ENCODE measurements at regions not wholly inside any gene's neighbourhood (a gene's known extent, or its start where the extent isn't known, plus 50 kb on each side); places are given as distances from the start of the nearest gene placed in this dataset.

DNA sequence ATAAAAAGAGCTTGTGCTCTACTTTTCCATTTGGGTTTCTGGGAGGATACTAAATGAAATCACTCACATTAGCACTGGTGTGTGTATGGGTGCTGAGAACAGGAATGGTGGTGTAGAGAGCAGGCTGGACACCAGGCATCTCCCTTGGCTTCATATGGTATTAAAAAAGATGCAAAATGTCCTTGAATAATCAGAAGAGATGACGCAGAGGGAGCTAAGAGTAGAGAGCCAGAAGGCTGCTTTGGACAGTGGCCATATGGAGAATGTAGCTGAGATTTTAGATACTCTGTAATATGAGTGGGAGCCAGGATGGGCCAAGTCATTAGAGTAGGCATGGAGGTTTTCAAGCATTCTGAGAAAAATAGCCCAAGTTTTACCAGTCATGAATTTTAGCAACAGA is 112.3 kb upstream of the ZRANB2 start:
- H3K27me3 ChIP-seq = no peaks in the 10 kb centered on the region
- intact Hi-C loops (cut with DNase I) = no loop called here
- peaks cover 0 to 5% (median 0%) of the 10 kb centered on the region in 4 donors for H3K4me1 ChIP-seq
- no peak overlapping the region for H3K27ac ChIP-seq
- no peak overlapping the region for H3K4me3 ChIP-seq
- no peaks in the 10 kb centered on the region for H3K36me3 ChIP-seq
- TF ChIP-seq EP300 (IDR thresholded peaks at IDR 0.05) (no peak), POLR2AphosphoS5 (IDR thresholded peaks at IDR 0.05) (no peak), POLR2A (IDR thresholded peaks at IDR 0.05) (no peak)
- TF ChIP-seq, protein P1, sequence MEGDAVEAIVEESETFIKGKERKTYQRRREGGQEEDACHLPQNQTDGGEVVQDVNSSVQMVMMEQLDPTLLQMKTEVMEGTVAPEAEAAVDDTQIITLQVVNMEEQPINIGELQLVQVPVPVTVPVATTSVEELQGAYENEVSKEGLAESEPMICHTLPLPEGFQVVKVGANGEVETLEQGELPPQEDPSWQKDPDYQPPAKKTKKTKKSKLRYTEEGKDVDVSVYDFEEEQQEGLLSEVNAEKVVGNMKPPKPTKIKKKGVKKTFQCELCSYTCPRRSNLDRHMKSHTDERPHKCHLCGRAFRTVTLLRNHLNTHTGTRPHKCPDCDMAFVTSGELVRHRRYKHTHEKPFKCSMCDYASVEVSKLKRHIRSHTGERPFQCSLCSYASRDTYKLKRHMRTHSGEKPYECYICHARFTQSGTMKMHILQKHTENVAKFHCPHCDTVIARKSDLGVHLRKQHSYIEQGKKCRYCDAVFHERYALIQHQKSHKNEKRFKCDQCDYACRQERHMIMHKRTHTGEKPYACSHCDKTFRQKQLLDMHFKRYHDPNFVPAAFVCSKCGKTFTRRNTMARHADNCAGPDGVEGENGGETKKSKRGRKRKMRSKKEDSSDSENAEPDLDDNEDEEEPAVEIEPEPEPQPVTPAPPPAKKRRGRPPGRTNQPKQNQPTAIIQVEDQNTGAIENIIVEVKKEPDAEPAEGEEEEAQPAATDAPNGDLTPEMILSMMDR (IDR thresholded peaks at IDR 0.05) = no peak
- DNase-seq = no peak
- 83 to 91% methylated on average over 1 of the region's 1 CpG for WGBS, 2 donors
- peaks cover 0 to 2% (median 0%) of the 10 kb centered on the region in 4 donors for H3K9me3 ChIP-seq

DNA sequence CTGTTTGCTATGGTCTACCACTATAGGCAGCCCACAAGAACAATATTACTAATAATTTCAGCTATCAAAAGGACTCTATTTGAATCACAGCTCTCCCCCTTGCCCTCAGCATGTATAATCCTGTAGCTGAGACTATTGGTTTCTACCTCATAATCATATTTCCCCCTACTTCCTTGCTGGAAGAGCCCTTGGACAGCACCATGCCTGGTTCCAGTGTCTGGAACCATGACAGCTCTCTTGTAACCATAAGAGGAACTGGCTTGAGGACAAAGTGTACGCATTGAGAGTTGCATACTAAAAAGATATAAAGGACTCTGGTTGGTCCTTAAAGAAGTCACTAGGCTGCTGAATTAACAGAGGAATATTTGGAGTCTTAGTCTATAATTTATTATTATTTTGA is 110.7 kb upstream of the ZRANB2 start:
- 95 to 96% methylated on average over 1 of the region's 1 CpG for WGBS, 2 donors
- intact Hi-C loops (cut with DNase I) = no loop called here
- Histone ChIP-seq H3K4me3 (no peak overlapping the region), H3K27me3 (no peaks in the 10 kb centered on the region), H3K4me1 (peaks cover 0 to 5% (median 0%) of the 10 kb centered on the region in 4 donors), H3K27ac (no peak overlapping the region), H3K9me3 (peaks cover 0 to 2% (median 0%) of the 10 kb centered on the region in 4 donors), H3K36me3 (no peaks in the 10 kb centered on the region)
- DNase-seq = no peak
- TF ChIP-seq EP300 (IDR thresholded peaks at IDR 0.05) (no peak), POLR2AphosphoS5 (IDR thresholded peaks at IDR 0.05) (no peak), POLR2A (IDR thresholded peaks at IDR 0.05) (no peak)
- TF ChIP-seq, protein P1 (IDR thresholded peaks at IDR 0.05) = no peak

DNA sequence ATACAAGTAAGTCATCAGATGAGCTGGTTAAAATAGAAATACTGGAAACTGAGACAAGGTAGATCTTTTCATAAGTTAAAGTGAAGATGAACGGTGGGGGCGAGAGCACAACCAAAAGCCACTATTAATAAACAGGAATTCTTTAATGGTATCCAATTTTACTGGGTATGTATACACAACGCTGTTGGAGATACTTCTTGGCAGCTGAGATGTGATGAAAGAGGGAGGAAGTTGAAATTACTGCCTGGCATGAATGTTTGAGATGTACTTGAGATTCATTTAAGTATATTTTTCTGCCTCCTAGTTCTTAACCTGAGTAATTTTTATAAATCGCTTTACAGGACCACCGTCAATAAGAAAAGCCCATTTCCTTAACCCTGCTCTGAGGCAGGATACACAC is 110.0 kb upstream of the ZRANB2 start:
- H3K4me1 ChIP-seq = peaks cover 0 to 5% (median 0%) of the 10 kb centered on the region in 4 donors
- WGBS, 2 donors = 88 to 95% methylated on average over 5 of the region's 5 CpGs

DNA sequence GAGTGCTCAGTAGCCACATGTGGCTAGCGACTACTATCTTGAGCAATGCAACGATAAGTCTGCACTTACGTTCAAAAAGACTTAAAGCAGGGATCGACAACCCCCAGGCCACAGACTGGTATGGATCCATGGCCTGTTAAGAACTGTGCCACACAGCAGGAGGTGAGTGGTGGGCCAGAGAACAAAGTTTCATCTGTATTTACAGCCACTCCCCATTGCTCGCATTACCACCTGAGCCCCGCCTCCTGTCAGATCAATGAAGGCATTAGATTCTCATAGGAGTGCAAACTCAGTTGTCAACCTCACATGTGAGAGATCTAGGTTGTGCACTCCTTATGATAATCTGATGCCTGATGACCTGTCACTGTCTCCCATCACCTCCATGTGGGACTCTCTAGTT is 103.6 kb upstream of the ZRANB2 start:
- no peaks in the 10 kb centered on the region for H3K36me3 ChIP-seq
- WGBS, 2 donors = 96% methylated on average over 6 of the region's 6 CpGs
- TF ChIP-seq POLR2AphosphoS5 (IDR thresholded peaks at IDR 0.05) (no peak), POLR2A (IDR thresholded peaks at IDR 0.05) (no peak), EP300 (IDR thresholded peaks at IDR 0.05) (no peak)
- TF ChIP-seq, protein P1 (IDR thresholded peaks at IDR 0.05) = no peak
- H3K27ac ChIP-seq = no peak overlapping the region
- intact Hi-C loops (cut with DNase I) = no loop called here
- H3K27me3 ChIP-seq = no peaks in the 10 kb centered on the region
- H3K4me3 ChIP-seq = no peak overlapping the region
- no peaks in the 10 kb centered on the region for H3K4me1 ChIP-seq
- no peak for DNase-seq
- no peaks in the 10 kb centered on the region for H3K9me3 ChIP-seq

More for the DNA sequence above, 110.0 kb upstream of the ZRANB2 start:
- peaks cover 0 to 2% (median 0%) of the 10 kb centered on the region in 4 donors for H3K9me3 ChIP-seq
- no peak for TF ChIP-seq POLR2A (IDR thresholded peaks at IDR 0.05)
- TF ChIP-seq EP300 (IDR thresholded peaks at IDR 0.05) = no peak
- no peak for TF ChIP-seq POLR2AphosphoS5 (IDR thresholded peaks at IDR 0.05)
- TF ChIP-seq, protein P1 (IDR thresholded peaks at IDR 0.05) = no peak
- no peak for DNase-seq
- intact Hi-C loops (cut with DNase I) = no loop called here
- no peaks in the 10 kb centered on the region for H3K36me3 ChIP-seq
- H3K27me3 ChIP-seq = no peaks in the 10 kb centered on the region
- H3K4me3 ChIP-seq = no peak overlapping the region
- H3K27ac ChIP-seq = no peak overlapping the region

DNA sequence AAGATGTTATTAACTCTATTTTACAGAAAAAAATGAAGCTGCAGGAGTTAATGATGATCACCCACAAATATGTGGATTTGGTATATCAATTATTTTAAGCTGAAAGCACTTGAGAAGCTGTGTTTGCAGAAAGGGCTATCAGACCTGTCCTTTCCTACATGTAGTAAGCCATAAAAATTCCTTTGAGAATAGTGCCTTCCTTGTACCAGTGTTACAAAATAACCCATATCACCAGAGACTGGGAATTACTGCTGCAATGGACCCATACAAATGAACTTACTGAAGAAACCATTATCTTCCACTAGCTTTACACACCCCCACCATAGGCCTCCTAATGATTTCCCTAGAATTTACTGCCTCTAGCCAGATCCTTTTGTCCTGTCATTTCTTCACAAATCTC is 99.2 kb upstream of the ZRANB2 start:
- no peaks in the 10 kb centered on the region for H3K36me3 ChIP-seq
- H3K4me3 ChIP-seq = no peak overlapping the region
- TF ChIP-seq EP300 (IDR thresholded peaks at IDR 0.05) (no peak), POLR2A (IDR thresholded peaks at IDR 0.05) (no peak), POLR2AphosphoS5 (IDR thresholded peaks at IDR 0.05) (no peak)
- TF ChIP-seq, protein P1 (IDR thresholded peaks at IDR 0.05) = no peak
- no peak for DNase-seq
- no peak overlapping the region for H3K27ac ChIP-seq
- no peaks in the 10 kb centered on the region for H3K27me3 ChIP-seq
- no peaks in the 10 kb centered on the region for H3K9me3 ChIP-seq
- no peaks in the 10 kb centered on the region for H3K4me1 ChIP-seq
- intact Hi-C loops (cut with DNase I) = no loop called here
